ENCODE measurements at regions not wholly inside any gene's neighbourhood (a gene's known extent, or its start where the extent isn't known, plus 50 kb on each side); places are given as distances from the start of the nearest gene placed in this dataset.
"Not testable (repeated sequence)": the region's sequence is repeated elsewhere in the genome, so short reads cannot be mapped to it uniquely, and the experiment has no call there.

DNA sequence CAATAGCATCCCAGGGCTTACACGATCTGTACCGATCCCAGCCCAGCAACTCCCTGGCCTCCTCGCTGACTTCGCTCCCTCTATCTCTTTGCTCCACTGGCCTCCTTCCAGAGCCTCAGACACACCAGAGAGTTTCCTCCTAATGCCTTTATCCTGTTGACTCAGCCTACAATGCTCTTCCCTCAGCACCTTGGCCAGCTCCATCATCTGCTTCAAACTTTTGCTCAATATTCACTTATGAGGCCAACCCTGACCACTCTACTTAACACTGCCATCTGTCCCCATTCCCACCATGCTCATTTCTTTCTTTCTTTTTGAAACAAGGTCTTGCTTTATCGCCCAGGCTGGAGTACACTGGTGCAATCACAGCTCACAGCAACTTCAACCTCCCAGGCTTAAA lies 180.9 kb downstream of the CEP170 start:
- DNase-seq (ENCODE audit: low read depth): not testable (repeated sequence)

DNA sequence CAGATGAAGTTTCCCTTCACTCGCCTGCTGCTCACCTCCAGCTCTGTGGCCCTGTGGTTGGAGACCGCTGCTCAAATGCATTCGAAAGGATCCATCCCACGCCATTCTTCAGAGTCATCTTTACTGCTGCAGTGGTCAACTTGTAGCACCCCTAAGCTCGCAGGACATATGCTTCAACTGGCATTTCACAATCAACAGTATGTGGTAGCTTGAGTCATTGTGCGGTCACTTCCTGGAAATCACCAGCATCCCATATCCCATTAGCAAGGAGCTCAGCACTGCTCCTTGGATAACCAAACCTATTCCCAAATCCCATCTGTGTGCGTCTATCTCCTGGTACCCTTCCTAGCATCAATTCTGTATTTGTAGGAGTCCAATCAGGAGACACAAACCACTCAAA lies 188.0 kb downstream of the CEP170 start:
- DNase-seq (ENCODE audit: low read depth): not testable (repeated sequence)

DNA sequence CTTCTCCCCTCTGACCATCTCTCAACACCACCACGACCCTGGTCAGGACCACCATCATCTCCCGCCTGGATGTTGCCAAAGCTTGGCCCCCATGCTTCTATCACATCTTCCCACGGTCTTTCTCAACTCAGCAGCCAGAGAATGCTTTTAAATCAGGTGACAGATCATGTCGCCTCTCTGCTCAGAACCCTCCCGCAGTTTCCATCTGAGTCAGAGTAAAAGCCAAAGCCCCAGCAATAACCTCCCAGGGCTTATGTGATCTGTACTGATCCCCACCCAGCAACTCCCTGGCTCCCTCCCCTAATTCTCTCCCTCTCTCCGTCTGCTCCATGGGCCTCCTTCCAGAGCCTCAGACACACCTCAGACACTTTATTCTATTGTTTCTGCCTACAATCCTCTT lies 193.1 kb downstream of the CEP170 start:
- not testable (repeated sequence) for DNase-seq (ENCODE audit: low read depth)

DNA sequence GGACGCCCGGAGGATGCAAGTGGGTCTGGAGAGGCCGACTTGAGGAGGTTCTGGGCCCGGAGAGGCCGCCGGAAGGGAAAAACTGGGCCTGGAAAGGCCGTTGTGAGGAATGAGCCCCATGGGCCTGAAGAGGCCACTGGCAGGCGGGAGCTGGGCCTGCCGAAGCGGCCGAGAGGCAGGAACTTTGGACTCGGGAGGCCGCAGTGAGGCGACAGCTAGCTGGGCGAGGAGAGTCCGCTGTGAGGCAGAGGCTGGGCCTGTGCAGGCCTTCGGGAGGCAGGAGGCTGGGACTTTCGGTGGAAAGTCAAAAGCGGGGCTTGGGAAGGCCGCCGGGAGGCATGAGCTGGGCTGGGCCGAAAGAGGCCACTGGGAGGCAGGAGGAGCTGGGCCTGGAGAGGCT lies 199.6 kb downstream of the CEP170 start:
- DNase-seq (ENCODE audit: low read depth): not testable (repeated sequence)

DNA sequence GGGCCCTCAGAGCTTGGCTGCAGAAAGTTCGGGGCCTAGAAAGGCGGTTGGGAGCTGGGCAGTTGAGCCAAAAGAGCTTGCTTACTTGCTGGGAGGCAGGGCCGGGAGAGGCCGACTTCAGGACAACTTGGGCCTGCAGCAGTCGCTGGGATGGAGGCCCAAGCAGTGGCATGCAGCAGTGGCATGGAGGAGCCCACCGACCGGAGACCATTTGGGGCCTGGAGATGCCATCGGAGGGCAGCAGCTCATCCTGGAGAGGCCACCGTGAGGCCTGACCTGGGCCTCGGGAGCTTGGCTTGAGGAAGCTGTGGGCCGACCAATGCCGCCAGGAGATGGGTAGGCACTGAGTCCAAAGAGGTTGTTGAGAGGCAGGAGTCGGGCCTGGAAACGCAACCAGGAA lies 200.0 kb downstream of the CEP170 start:
- not testable (repeated sequence) for DNase-seq (ENCODE audit: low read depth)

DNA sequence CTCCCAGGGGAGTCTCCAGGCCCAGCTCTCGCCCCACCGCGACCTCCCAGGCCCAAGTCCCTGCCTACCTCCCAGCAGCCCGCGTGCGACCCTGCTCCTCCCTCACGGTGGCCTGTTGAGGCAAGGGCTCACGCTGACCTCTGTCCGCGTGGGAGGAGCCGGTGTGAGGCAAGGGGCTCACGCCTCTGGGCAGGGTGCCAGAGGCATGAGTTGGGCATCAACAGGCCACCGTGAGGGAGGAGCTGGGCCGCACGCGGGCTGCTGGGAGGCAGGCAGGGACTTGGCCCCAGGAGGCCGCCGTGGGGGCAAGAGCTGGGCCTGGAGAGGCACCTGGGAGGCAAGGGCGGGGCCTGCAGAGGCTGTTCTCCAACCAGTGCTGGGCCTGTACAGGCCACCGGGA lies 200.4 kb downstream of the CEP170 start:
- not testable (repeated sequence) for DNase-seq (ENCODE audit: low read depth)

DNA sequence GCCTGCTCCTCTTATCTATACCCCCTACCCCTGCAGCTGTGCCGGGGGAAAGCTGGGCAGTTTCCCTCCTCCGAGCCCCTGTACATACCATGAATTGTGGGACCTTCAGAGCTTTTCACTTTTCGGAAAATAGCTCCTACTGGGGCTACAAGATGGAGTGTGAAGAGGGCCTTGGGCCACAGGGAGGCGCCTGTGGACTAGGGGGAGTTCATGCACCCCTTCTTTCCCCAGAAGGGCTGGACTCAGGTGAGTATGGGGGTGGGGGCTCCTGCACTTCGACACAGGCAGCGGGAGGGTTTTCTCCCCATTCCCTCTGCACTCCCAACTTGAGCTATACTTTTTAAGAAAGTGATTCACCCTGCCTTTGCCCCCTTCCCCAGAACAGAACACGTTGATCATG lies 202.0 kb downstream of the CEP170 start:
- DNase-seq (ENCODE audit: low read depth): not testable (repeated sequence)

DNA sequence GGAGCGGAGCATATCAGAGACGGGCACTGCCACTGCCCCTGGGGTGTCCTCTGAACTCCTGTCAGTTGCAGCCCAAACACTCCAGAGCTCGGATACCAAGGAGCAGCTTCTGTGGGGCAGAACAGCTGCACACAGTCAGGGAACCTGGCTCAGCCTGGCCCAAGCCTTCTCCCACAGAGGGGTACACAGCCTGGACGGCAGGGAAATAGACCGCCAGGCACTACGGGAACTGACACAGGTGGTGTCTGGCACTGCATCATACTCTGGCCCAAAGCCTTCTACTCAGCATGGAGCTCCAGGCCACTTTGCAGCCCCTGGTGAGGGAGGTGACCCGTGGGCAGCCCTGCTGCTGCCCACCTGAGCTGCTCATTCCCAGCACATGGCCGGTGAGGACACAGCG lies 204.5 kb downstream of the CEP170 start:
- not testable (repeated sequence) for DNase-seq (ENCODE audit: low read depth)

DNA sequence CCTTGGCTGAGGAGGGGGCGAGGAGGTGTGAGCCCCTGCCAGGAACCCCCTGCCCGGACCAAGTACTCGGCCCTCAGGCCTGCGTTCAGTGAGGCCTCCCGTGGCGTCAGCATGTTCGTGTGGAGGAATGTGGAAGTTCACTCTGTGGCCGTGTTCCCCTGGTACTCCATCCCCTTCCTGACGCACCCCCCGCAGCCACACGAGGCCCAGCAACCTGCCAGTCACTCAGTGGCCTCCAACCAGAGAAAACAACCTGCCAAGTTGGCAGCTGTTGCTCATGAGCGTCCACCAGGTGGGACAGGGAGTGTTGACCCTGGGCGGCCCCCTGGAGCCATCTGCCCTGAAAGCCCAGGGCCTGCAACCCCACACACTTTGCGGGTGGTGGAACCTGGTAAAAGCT lies 205.4 kb downstream of the CEP170 start:
- not testable (repeated sequence) for DNase-seq (ENCODE audit: low read depth)

DNA sequence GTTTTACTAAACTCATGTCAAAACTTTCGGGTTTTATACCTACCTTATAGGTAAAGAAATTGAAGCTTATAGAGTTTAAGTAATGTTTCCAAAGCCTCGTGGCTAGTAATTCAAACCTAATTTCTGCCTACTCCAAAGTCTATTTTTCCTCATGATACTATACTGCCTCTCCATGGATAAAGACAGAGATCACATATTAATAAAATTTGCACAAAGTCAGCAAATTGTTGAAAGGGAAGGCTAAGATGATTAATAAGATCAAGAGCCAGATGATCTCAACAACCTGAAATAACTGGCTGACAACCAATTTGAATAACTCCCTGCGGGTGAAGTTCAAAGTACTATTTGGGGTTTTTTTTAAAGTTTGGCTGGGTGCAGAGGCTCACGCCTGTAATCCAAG lies 233.7 kb downstream of the CEP170 start:
- DNase-seq (ENCODE audit: low read depth): not testable (repeated sequence)

DNA sequence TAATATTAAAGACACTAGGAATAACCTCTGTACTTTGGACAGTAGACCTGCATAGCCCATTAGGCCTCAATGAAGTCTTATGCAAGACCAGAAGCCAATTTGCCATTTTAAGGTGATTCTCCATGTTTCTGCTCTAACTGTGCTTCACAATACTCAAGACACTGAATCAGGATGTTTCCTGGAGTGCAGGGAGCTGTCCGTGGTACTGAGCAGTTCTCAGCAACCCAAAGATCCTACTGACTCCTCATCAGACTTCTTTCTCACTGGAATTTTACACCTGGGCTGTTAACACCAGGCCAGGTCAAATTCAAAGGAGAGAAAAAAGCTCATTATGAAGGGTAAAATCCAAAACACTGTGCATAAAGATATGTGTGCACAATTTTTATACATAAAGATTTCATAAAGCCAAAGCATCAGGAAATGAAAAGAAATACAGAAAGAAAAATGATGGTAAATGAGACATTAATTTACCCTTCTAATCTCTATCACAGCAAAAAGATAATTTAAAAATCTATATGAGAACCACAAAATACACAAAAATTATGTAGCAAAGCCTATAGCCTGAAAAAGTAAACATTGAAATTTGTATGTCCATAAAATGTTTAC lies 235.9 kb downstream of the CEP170 start:
- DNase-seq (ENCODE audit: low read depth): not testable (repeated sequence)

DNA sequence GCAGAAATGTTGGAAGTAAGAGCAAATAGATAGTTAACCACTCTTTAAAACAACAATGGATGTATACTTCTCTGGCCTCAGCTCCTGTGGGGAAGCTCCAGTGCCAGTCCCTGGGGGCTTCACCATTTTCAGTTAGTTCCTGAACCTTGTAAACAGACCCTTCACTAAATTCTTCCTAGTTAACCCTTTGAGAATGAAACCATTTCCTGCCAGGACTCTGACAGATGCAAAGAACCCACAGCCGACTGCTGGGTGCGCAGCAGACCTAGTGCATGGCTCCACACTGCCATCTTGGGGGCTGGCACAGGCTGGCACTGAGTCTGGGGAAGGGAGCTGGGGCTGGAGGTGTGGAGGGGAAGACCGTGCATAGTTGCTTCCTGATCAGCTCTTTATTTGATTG lies 244.4 kb downstream of the CEP170 start:
- DNase-seq (ENCODE audit: low read depth): not testable (repeated sequence)

DNA sequence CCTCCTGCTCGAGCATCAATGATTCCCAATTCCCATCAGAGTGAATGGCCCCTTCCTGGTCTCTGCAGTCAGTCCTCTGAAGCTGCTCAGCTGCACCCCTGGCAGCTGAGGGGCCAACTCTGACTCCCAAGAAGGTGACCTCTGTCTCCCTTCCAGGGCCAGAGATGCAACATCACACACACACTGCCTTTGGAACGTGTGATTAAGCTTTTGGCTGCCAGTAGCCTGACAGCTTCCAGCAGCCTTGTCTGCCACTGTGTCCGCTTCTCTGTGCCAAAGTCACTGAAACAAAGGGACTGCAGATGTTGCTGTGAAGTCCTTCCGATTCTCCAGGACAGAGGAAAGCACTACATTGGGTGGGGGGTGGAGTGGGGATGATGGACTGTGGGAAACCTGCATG lies 254.1 kb downstream of the CEP170 start:
- not testable (repeated sequence) for DNase-seq (ENCODE audit: low read depth)

DNA sequence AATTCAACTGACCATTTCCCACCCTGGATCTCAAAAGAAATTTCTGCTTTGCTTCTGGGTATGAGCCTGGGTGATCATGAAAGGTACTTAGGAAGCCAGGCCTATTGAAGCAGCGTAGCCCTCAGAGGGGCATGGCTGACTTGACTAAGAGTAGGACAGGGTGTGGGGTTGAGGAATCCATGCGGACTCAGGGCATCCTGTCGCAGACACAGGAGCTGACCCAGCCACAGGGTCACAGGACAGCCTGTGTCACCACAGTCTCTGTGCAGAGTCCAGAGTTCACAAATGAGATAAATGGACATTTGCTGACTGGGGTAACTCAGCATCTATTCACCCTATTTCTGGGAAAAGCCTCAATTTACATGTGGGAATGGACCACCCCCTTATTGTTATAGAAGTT lies 262.3 kb downstream of the CEP170 start:
- not testable (repeated sequence) for DNase-seq (ENCODE audit: low read depth)

DNA sequence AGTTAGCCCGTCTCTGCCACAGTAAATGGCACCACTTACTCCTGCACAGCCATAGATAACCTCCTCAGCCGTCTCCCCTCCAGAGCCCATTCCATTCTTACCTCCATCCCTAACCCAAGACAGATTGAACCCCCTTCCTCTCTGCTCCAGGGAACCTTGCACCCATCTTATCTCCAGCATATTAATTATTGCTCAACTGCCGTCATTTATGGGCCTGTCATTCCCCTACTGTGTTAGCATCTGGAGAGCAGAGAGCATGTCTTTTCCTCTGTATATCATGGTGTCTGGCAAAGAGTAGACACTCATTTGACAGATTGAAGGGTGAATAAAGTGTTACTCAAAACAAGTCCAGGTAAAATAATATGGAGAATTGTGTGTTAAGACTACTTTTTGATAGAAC lies 270.0 kb downstream of the CEP170 start:
- not testable (repeated sequence) for DNase-seq (ENCODE audit: low read depth)

DNA sequence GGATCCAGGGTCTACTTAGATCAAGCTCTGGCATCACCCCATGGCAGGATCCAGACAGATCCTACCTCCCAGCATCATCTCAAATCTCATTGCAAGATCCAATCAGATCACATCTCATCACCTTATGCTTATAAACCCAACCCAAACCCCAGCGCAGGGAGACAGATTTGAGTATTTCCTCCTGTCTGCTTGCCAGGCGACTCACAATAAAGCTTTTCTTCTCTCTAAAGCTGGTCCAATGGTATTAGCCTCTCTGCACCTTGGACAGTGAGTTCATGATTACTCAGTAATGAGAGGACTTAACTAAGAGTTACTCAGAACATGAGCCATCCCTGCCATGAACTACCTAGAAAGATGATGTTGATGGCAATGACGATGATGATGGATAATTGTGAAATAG lies 281.7 kb downstream of the CEP170 start:
- DNase-seq (ENCODE audit: low read depth): not testable (repeated sequence)

DNA sequence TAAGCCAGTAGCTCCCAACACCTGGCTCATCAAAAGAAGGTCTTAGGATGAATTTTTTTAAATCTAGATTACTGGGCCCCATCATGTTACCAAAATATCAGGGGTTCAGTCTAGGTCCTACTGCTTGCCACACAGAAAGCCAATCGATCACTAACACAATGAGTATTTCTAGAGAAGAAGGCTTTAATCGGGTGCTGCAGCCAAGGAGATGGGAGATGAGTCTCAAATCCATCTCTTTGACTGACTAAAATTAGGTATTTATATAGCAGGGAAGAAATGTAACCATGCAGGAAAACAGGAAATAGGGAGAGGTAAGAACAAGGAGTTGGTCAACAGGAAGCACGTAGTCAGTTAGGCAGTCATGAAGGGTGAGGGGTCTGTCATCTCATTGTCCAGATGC lies 288.2 kb downstream of the CEP170 start:
- no peak for DNase-seq (ENCODE audit: low read depth)

DNA sequence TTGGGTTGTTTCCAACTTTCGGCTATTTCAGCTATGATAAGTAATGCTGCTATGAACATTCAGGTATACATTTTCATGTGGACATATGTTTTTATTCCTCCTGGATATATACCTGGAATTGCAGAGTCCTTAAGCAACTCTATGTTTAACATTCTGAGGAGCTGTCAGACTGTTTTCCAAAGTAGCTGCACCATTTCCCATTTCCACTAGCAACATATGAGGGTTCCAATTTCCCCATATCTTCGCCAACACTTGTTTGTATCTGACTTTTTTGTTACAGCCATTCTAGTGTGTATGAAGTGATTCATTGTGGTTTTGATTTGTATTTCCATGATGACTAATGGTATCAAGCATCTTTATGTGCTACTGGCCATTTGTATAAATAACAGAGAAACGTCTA lies 295.7 kb downstream of the CEP170 start:
- DNase-seq (ENCODE audit: low read depth): not testable (repeated sequence)

DNA sequence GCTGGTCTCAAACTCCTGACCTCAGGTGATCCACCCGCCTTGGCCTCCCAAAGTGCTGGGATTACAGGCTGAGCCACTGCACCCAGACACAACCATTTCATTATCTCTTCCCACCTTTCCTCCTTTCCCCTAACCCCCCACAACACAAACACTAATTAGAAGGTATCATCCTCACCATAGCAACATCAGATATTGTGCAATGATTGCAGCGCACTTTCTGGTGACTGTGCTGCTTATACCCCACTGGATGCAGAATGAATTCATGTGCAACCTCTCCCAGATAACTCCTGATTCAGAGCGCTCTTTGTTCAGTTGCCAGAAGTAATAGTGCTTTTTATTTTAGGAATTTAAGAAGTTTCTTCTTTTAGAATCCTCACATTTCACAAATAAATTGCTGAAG lies 300.1 kb downstream of the CEP170 start:
- DNase-seq (ENCODE audit: low read depth): not testable (repeated sequence)

DNA sequence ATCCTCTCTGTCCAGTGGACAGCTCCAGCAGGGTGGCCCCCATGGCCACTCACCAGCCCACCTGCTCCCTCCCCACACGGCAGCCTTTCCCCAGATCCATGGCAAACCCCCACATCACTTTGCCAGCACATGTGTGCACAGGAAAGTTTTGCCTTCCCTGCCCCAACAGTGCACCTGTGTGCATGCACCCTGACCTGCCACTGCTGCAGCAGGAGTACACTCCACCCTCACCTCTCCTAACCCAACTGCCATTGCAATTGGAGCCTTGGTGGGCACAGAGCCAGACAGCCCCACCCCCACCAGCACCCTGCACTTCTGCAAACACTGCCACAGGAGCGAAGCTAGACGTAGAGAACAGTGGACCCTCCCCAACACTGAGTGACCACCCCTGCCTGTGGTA lies 308.9 kb downstream of the CEP170 start:
- no peak for DNase-seq (ENCODE audit: low read depth)

DNA sequence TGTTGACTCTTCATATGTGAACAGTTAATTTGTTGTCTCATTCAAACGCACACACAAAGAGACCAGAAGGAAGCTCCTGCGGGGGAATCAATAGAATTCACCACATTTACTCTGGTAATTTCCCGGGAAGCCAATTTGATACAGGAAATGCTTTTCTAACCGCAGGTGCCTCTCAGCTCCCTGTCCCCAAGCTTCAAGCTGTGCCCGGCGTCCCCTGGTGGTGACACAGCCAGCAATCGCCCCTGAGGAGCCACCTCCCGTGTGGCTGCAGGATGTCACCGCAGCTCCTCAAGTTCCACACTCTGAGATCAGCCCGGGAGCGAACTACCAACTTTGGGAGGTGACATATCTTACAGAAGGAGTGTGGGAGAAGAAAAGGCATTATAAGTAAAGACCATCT lies 318.4 kb downstream of the CEP170 start:
- not testable (repeated sequence) for DNase-seq (ENCODE audit: low read depth)

DNA sequence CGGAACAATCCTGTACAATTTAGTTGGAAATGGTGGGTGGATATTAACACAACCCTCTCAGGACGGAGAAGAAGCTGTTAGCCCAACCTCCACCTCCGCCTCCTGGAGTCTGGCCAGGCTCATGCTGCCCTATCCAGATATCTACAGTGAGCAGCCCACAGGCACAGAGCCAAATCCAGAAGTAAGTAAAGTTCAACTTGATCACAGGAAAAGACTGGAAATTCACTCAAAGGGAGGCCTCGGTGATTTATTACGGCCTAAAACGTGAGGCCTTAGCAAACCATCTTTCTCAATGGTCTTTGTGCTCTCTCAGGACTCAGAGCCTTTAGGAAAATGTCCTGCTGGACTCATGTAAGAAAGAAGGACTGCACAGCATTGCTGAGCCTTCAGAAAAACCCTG lies 330.4 kb downstream of the CEP170 start:
- DNase-seq (ENCODE audit: low read depth): not testable (repeated sequence)

DNA sequence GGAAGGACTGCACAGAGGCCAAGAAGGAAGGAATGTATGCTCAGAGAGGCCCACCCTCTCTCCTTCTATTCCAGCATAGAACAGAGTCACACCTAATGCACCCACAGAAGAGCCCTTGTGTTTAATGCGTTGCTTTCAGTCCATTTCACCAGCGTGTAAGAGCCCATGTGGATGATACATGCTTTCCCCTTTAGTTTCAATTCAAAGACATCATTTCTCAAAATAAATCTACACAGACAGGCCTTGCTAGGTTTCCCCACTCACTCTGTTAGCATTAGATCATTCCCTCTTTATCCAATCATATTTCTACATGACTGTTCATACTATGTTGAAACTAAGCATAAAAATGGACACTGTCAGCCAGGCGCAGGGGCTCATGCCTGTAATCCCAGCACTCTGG lies 331.5 kb downstream of the CEP170 start:
- not testable (repeated sequence) for DNase-seq (ENCODE audit: low read depth)

DNA sequence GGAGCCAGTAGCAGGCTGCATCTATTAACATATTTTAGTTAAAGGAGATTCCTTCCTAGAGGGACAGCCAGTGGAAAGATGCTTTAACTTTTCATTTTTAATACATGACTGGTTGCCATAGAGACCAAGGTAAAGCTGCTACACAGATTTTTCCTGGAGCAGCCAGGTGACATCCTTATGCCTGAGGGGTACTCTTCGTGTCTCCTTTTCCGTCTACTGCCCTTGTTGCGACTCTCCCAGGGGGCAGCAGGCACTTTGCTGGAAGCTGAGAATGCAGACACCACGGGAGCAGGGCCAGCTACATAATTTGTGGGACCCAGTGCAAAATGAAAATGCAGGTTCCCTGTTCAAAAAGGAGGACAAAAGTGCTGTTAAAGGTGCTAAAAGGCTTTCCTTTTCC lies 340.4 kb downstream of the CEP170 start:
- not testable (repeated sequence) for DNase-seq (ENCODE audit: low read depth)

Data from HS-27A (cell line).